GM21576 (cell line): ENCODE measurements at regions not wholly inside any gene's neighbourhood (a gene's known extent, or its start where the extent isn't known, plus 50 kb on each side); places are given as distances from the start of the nearest gene placed in this dataset.

Experiments used
- ATAC-seq: cut with Tn5 transposase; IDR thresholded peaks from one replicate; pipeline ENCODE4 v1.9.1; 2021; ENCODE audit warnings: mild to moderate bottlenecking, moderate library complexity; ENCODE audit not compliant: unreplicated experiment

DNA sequence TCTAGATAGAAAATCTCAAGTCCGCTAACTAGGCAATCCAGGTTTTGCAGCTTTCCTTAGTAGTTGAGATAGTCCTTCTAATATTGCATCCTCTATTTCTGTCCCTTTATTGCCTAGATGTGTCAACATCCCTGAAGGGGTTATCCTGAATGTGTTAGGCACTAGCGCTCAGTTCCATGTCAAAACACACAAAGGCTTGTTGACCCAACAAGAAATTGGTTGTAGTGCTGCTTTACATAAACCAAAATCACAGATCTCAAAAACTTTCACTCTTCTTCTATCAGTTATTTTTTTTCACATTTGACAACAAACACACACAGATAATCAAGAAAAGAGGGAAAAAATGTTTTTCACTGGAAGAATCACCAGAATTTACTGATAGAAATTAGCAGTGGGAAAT, 51.4 kb upstream of the SOX2 start:
- no peak for ATAC-seq

DNA sequence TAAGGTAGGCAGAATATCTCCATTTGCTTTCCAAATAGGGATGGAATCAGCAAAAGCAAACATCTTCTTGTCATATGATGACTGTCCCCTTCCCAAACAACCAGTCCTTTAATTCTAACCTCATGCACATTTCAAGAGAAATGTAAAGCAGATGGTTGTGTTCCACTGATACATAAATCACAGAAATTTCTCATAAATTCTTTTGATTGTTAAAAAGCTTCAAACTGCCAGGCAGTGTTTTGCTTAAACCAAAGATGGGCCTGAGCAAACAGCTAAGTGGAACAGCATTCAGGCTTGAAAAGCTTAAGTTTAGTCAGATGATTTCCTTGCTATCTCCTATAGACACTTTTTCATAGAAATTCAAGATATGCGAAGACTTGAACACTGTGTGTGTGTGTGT, 74.3 kb upstream of the SOX2 start:
- ATAC-seq, result no peak

DNA sequence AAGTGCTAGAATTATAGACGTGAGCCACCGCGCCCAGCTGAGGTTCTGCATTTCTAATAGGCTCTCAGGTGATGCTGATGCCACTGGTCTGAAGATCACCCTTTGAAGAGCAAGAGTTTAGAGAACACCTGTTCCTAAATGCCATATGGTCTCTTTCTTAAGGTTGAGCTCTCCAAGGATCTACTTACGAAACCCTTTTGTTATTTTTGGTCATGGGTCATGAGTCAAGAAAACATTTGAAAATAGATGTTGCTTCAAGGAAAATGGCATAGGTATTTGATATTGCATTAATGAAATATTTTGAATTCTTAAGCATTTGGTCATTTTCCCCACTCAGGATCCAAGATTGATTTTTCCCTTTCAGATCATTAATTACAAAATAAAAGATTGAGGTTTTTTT, 74.7 kb upstream of the SOX2 start:
- ATAC-seq, result no peak

DNA sequence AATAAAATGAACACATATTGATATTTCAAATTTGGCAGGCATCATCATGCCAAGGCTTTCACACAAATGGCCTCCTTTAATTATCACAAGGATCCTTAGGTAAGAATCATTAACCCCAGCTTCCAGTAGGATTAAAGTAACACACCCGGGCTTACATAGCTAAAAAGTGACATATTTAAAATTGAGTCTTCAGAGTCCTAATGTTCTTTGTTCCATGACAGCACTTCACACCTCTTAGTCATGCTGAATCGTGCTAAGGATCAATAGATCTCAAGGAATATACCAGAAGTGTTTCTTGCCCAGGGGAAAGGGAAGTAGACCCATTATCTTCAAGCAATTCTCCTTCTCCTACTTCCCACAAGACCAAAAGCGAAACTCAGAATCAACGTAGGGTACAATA, 76.6 kb upstream of the SOX2 start:
- no peak for ATAC-seq

DNA sequence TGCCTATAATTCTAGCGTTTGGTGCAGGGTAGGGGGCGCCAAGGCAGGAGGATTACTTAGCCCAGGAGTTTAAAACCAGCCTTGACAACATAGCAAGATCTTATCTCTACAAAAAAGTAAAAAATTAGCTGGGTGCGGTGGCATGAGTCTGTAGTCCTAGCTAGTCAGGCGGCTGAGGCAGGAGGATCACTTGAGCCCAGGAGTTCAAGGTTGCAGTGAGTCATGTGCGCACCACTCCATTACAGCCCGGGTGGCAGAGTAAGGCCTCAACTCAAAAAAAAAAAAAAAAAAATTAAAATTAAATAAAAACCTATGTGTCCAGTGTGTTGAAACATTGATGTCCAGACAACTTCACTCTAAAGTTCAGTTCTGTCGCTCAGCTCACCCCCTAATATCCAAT, 78.2 kb upstream of the SOX2 start:
- ATAC-seq, result no peak

DNA sequence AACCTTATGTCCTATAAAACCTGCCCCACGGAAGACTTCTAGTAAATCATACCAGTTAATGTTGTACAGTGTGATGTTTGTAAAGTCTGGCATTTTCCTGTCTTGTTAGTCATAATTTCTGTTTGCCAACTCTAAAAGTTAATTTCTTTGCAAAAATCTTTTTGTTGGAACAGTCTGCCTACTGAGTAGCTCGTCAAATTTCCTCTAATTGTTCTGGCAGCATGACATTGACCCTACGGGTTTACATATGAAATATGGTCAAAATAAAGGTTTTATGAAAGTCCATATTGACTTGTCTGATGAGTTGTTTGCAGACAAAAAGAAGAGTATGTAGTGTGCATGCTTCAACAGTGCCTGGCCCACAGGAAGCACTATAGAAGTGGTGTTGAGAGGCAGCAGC, 79.8 kb upstream of the SOX2 start:
- ATAC-seq, result no peak

DNA sequence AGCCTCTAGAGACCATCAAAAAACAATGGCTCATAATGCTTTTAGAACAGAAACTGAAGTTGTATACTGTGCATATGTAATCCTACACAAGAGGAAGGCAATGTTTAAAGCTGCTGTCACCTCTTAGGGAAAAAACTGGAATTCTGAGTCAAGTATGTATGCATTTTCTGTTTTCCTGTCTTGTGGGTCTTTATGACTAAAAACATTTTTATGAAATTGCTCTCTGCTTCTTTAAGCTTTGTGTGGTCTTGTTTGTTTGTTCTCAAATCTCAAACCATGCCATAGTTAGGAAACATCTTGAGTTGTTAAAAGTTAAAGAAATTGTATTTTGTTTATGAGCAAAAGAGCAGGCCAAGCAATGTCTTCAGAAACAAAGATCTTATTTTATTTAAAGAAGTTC, 80.9 kb upstream of the SOX2 start:
- ATAC-seq, result no peak

DNA sequence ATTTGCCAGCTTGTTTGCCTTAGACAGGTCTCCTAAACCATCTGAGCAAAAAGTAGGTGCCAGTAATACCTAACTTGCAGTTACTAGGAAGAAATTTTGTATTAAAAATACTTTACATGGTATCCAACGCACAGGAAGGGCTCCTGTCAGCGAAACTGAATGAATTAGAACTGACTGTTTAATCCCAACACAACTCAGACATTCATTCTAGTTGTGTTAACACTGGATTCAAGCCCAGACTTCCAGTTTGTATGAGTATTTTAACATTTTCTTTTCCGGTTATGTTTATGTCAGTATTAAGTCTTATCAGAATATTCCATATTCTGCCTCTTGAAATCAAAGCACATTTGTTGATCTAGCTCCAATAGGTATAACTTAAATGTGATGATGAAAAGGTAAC, 82.0 kb upstream of the SOX2 start:
- ATAC-seq, result no peak

DNA sequence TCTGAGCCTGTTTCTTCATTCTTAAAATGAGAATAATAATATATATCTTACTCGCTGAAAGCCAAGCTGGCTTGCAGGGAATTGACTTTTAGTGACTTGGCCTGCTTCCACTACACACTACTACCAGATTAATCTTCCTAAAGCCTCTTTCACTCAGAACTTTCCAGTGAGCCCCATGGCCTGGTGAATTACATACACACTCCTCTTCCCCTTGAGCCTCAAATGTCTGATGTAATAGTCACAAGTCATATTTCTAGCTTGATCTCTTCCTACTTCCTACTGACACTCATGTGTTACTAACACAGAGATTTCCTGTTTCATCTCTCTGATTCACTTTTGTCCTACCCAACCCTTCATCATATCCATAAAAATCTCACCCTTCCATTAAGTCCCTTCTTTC, 82.7 kb upstream of the SOX2 start:
- ATAC-seq, result no peak

DNA sequence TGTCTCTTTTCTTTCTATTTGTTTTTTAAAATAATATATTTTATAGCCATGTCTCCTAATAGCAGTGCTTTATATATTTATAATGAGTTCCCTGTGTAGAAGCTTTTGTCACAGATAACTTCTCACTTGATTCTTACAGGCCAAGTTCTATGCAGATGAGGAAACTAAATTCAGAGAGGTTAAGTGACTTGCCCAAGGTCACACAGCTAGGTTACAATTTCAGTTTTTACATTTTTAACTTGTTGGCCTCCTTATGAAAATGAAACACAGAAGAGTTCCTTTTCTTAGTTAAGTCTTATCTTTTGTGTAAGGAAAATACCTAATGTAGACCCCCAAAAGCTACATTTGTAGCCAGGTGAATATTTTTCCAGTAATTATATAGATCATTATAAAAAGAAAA, 83.3 kb upstream of the SOX2 start:
- no peak for ATAC-seq

DNA sequence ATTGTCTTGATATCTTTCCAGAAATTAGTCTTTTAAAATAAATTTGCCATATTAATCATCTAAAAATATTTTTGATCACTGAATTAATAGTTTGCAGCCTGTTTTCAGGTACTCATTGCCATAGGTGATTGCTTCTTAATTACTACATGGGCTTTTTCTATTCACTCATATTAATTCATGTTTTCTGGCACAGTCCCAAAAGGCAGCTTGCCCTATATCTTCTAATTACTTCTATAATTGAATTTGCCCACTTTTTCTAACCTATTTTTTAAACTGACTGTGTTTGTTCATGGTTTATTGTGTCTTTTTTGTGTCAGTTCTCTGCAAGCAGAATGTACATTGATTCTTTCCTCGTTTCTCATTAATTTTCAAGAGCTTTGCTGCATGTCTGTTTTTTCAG, 85.7 kb upstream of the SOX2 start:
- no peak for ATAC-seq

DNA sequence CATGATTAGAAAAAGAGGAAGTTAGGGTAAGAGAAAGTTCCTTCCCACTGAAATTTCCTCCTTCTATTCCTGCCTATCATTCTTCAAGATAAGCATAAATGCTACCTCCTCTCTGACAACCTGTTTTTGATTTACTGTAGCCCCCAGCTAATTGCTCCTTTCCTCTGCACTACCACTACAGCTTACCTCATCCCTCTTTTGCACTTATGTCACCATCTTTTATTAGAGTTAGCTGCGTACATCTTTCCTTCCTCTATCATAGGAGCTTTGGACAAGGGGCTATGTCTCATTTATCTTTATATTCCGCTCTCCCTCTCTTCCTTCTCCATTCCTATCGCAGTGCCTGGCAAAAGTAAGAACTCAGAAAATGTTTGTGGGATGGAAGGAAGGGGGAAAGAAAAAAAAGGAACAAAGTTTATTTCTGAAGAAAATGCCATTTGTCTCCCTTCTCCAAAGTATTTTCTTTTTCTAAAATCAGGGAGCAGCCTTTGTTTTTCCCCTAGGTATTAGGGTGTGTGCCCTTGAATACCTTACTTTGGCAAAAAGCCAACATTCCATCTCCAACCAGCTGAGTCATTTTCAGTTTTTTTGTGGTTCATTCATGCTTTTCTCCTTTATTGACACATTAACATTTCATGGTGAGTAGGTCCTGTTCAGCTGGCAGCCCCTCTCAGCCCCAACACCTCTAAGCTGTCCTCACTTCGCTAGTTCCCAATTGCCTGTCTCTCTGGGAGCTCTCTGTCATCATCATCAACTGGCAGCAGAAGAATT, 87.6 kb upstream of the SOX2 start:
- no peak for ATAC-seq

DNA sequence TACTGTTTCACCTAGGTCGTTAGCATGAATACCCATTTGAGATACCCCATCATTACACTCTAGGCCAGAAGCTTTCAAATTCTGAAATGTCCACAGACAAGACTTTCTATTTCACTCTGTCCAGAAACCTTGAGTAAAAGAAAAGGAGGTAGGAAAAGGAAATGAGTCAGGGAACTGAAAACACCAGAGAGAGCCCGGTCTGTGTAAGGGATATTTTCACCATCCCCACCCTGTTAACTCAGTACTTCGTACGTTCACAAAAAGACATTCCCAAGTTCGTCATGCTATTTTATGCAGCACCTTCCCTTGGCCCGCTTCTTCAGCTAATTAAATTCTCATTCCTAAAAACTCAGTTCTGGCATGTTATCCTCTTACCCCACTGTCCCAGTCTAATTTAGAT, 89.4 kb upstream of the SOX2 start:
- no peak for ATAC-seq

DNA sequence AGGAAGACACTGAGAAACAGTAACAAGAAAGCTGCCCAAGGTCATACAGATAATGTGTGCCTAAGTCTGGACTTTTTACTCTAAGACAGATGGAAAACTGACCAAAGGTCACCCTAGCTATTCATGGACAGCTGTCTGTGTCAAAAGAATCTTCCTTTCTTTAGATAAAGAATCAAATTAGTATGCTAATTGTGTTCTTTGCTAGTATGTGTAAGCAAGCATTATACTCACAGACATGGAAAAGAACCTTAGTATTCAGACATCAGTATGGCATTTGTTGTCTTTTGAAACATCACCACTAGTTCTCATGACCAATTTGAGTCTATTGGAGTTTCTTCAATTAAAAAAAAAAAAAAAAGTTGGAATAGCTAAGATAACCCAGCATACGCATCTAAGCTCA, 91.8 kb upstream of the SOX2 start:
- ATAC-seq, result no peak

DNA sequence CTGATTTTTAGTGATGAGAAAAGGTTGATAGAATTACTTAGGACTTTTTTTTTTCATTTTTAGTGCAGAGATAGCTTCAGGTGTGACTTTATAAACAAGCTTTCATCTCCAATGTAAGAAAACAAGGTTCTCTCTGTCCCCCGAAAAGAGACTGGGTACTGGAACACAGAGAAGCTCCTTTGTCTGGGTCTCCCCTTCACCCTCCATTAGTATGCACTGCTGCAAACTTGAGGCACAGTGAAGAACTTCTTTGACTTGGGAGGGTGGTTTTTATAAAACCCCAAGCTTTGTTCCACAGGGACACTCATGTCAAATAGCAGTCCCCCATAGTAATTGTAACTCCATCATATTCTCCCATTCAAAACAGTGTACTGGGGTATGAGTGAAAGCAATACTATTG, 93.5 kb upstream of the SOX2 start:
- no peak for ATAC-seq

DNA sequence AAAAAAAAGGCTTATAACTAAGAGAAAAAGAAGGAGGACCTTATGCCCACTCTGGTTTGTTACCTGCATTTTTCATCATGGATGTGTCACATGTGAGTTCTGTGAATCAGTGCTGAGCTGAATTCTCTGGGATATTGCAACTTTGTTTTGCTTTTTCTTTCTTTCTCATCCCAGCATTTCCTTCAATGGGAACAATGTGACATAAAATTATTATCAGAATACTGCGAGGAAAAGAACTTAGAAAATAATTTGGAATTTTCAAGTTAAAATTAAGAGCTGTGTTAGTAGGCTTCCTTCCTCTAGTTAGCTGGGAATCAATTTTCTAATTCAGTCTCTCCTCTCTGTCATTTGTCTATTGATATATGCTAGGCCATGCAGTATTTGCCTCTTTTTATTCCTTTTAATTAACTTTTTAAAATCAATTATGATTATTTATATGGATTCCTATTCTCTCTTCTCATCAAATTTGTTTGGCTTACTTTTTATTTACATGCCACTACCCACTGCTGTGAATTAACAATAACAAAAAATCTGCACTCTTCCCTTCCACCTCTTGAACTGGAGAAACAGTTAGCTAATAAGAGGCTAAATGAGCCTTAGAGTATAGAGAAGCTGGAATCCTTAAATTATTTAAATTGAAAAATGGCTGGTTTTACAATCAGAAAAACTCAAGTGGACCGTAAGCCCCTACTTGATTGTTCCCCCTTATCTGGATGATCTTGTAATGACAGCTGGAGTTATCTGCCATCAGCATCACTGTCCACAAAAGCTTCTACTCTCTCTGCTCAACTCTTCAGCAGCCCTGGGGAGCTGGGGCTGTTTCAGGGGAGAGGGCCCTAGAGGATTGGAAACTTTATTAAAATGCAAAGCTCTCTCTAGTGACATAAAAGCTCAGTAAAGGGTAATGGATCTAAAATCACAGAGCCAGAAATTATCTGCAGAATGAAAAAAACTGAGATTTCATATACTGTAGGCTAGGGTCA, 95.3 kb upstream of the SOX2 start:
- no peak for ATAC-seq

DNA sequence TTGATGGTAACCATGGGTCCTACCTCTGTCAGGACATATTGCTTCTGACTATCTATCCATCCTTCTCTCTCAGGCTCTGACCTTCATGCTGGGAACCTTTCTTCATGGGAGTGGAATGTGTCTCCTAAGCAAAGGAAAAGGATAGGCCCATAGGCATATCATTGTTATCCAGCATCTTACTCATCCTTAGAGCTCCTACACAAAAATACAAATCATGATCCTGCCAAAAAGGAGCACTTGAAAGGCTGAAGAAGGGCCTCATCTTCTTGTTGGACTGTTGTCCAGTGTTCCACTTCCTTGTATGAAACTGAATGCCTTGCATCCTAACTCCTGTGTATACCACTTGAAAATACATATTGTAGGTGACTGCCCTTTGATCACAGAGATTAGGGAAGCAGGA, 96.1 kb upstream of the SOX2 start:
- no peak for ATAC-seq

DNA sequence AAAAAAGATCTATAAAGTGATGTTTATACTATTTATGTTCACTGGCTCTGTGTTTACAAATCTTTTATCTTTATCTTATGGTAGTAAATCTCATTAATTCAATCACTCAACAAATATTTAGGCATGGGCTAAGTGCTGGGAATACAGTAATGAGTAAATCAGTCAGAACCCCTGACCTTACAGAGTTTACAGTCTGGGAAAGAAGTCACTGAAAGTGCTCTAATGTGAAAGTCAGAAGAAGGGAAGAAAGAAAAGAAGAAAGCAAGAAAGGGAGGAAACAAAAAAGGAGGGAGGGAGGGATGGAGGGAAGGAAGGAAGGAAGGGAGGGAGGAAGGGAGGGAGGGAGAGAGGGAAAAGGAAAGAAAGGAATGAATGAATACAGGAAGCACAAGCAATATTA, 96.8 kb upstream of the SOX2 start:
- no peak for ATAC-seq

DNA sequence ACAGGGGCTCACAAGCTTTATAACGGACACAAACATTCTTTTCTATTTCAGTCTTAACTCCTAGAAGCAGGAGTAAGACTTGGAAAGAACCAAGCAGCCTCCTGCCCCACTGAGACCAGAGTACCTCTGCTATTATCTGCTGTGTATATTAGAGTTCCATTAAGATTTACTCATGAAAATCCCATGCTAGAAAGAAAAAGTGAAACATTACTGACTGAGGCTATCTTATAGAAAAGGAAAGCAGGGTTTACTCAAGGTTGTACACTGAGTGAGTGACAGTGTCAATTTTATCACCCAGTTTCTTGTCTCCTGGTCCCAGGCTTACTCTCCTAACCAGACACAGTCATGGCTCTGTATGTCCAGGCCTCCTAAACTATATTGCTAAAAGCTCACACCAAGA, 97.9 kb upstream of the SOX2 start:
- ATAC-seq, result no peak

DNA sequence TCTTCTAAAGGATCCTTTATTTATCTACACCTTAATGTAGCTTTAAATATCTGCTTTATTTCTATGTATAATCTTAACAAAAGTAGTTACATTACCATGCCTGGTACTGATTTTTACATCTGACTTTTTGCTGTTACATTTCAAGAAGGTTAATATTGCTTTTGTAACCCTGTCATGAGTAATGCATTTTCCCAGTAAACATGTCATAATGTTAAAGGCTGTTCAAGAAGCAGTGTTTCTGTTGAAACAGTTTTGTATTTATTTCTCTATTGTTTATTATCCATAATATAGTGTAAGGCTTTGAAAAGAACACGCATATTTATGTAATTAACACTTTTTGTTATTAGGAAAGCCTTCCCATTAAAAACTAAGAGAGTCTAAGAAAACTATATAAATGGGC, 98.5 kb upstream of the SOX2 start:
- no peak for ATAC-seq

DNA sequence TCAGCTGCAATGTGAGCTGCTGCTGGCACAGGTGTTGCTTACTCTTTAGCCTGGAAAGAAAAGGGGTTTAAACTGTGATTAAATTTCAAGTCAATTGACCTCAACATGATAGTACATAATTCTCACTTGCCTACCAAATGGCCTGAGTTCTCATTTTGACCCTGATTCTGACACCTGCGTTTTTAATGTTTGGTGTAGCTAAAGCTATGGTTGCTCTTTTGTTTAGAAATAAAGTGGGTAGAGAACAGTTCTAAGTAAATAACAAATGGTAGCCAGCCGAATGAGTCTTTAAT, 100.8 kb upstream of the SOX2 start:
- no peak for ATAC-seq
